Vagina (tissue), 2 donors: ENCODE measurements at regions not wholly inside any gene's neighbourhood (a gene's known extent, or its start where the extent isn't known, plus 50 kb on each side); places are given as distances from the start of the nearest gene placed in this dataset.

Experiments used
- CTCF ChIP-seq, 3 experiments: fragments of 450-650 bp in 2 of 3; fragments of 200-600 bp in 1 of 3; sonication (generic) in 1 of 3; IDR thresholded peaks; one replicate each; pipeline ENCODE4 v1.5.1; 2017 to 2019; ENCODE audit warnings: antibody characterized with exemption in 3 of 3, mild to moderate bottlenecking in 2 of 3, moderate library complexity in 2 of 3
- POLR2AphosphoS5 ChIP-seq, 2 donors: sonication (generic); formaldehyde crosslinking; IDR thresholded peaks; one replicate each; pipeline ENCODE4 v1.9.0; 2017; ENCODE audit warnings: antibody characterized with exemption in 2 of 2, mild to moderate bottlenecking in 2 of 2, low read depth in 1 of 2; ENCODE audit not compliant: insufficient read depth in 1 of 2

- TF ChIP-seq POLR2AphosphoS5 (IDR thresholded peaks at IDR 0.05; ENCODE audit: insufficient read depth in 1 of 2, low read depth in 1 of 2) (no peak), CTCF (IDR thresholded peaks at IDR 0.05) (no peak)
These were observed 434.3 kb upstream of the RASGEF1B start for GRCh38 chr4:81905971-81906370.
